Left hindlimb (tissue), 1 donor: ENCODE measurements at regions not wholly inside any gene's neighbourhood (a gene's known extent, or its start where the extent isn't known, plus 50 kb on each side); places are given as distances from the start of the nearest gene placed in this dataset.

ENCODE experiments used
- DNase-seq: peaks from one replicate; pipeline ENCODE4 v3.0.0-alpha.2; 2018

DNA sequence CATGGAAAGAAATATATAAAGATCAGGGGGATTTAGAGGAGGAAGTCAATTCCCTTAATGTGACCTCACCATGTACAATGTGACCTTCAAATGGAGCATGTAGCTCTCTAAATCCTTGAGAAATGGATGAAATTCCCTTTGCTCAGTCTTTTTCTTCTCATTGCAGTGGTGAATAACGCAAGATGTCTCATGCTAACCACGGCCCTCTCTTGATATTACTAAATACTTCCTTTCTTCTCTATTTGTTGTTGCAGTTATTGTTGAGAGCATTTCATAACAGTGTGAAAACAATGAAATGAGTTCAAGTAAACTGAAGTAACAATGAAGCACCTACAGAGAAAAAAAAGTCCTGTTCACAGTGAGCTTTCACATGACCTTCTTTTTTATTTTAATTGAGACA is 55.6 kb downstream of the ZNF281 start:
- no peak for DNase-seq

DNA sequence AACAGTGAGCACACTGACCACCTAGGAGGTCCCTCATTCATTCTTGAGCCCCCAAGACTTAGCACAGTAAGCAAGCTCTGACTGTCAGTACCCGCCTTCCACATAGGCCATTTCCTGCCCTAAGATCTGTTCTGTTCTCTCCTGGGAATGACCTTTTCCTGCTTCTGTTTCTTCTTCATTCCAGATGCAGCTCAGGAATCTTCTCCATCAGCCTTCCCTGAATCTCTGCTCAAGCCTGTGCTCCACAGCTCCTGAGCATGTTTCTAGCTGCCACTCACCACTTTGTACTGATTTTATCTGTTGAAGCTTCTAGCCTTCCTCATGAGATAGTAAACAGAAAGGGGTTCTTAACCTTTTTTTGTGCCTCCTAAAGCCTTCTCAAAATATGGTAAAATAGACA is 56.6 kb downstream of the ZNF281 start:
- no peak for DNase-seq

DNA sequence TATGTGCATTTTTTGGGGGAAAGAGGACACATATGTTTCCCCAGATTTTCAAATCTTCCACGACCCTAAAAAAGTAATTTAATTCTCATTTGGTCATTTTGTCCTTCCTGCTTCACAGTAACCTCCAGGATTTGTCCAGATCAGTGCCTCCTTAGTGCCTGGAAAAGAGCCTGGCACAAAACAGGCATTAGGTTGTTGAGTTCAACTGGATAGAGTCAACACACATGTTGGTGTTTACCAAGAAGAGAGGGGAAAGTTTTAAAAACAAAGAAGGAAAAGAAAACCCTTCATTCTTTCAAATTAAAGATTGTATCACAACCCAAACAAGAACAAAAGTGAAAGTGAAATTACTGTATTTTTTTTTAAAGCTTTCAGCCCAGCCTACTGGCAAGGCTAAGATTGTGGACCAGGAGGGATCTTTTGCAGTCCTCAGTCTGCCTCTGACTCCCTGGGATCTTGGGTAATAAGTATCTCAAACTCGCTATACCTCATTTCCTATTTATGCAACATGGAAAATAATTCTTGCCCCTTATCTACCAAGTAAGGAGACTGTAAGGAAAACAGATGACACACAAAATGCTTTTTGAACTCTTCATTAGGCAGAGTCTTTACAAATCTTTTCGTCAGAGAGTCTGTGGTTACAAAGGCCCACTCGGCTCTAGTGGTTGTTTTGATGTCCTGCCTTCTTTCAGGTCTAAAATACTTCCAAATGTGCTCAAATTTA is 57.8 kb downstream of the ZNF281 start:
- DNase-seq, result no peak

DNA sequence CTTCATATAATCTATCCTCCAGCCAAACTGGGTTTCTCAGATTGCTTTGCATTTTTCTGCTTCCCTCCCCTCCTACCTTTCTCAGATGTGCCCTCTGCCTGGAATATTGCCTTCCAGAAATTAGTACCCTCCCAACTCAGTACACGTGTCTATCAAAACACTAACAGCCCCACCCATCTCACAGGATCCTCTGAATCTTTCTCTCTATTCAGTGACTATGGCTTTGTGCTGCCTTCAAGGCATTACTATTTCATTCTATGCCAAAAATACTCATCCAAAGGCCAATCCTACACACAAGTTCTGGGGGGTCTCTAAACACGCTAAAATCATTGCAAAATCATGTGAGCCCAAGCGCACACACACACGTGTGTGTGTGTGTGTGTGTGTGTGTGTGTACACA is 58.4 kb downstream of the ZNF281 start:
- DNase-seq, result no peak

DNA sequence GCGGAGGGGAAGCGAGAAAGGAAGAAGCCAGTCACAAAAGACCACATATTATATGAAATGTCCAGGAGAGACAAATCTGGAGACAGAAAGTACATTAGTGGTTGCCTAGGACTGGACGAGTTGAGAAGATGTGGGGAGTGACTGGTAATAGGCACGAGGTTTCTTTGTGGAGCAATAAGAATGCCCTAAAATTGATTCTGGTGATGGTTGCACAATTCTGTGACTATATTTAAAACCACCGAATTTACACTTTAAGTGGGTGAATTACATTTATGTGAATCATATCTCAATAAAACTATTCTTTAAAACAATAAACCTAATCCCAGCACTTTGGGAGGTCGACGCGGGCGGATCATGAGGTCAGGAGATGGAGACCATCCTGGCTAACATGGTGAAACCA is 63.1 kb downstream of the ZNF281 start:
- DNase-seq, result no peak

DNA sequence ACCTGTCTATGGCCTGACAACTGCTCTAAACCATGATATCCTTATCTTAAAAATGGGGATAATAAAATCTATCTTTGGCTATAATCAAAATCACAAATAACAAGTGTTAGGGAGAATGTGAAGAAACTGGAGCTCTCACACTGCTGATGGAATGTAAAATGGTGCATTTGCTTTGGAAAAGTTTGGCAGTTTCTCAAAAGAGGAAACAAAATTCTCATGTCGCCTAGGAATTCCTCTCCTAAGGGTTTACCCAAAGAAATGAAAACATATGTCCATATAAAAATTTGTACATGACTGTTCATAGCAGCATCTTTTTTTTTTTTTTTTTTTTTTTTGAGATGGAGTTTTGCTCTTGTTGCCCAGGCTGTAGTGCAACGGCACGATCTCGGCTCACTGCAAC is 64.3 kb downstream of the ZNF281 start:
- no peak for DNase-seq

DNA sequence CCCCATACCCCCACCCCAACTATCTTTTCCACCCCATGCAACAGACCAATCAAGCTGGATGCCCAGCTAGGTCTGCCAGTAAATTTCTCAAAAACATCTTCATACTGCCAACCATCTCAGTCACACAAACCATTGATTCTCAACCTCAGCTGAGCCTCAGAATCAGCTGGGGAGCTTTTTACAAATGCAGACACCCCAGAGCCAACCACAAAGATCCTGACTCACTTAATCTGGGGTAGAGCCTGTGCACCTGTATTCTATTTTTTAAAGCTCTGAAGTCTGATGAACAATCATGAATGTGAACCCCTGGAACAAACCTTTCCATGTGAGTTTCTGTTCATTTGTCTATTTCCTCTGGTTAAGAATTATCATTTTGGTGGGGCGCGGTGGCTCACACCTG is 66.0 kb downstream of the ZNF281 start:
- no peak for DNase-seq

DNA sequence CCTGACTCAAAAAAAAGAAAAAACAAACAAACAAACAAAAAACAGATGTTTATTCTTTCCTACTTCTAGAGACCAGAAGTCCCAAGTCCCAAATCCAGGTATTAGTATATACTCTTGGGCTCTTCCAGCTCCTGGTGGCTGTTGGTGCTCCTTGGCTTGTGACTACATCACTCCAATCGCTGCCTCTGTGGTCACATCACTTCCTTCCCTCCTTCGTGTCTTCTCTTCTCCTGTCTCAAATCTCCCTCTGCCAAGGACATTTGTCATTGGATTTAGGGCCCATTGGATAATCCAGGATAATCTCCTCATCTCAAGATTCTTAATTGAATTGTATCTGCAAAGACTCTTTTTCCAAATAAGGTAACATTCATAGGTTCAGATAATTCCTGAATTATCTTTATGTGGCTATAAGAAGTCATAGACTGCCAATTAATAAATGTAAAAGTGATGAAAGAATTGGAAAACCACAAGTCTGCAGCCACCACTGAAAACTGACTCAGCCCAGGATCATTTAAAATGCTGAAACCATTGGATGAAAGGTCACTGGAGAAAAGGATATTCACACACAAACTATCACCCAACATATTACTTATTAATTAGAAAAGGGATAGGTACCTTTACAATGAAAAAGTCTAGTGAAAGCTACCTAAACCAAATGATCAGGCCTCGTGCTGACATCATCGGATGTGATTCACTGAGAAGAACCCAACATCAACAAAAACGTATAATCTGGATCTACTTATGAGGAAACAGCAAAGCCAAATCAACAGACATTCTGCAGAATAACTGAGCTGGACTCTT is 67.1 kb downstream of the ZNF281 start:
- DNase-seq, result no peak

DNA sequence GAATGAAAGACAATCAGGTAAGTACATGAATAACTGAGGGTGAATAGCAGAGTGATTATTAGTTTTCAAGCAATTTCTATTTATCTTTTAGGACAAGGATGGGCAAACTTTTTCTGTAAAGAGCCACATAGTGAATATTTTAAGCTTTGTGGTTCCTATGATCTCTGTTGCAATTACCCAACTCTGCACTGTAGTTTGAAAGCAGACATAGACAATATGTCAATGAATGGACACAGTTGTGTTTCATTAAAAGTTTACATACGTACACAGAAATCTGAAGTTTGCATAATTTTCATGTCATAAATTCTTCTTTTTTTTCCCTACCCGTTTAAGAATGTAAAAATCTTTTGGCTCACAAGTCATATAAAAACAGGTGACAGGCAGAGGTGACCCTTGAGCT is 71.4 kb downstream of the ZNF281 start:
- no peak for DNase-seq

DNA sequence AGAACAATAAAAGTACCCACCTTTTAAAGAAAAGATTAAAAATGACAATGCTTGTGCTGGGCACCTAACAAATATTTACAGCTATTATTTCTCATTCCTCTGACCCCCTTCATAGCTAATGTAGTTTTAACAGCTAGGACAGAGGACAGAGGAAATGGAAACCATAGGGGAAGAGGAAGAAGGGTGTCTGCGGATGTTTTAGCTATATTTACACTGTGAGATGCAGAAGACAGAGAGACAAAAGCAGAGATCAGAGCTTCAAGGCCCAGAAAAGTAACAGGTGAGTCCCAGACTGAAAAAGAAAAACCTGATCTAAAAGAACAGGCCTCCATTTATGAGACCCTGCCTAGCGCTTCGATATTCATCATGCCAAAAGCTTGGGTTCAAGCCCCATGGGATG is 72.0 kb downstream of the ZNF281 start:
- DNase-seq, result no peak

DNA sequence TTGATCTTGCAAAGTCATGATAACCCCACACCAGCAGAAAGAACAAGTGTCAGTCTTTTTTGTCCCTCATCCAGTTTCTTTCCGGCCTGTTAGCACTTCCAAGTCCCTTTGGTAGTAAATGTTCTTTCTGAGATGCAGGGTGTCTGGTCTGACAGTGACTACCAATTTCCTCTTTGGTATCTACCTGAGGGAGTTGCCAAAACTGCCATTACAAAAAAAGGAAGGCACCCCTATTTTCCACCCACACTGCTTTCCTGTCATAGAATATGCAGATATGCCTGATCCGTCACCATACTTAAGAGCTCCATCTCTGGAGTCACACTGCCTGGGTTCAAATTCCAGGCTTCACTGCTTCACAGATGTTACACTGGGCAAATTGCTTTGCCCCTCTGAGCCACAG is 72.4 kb downstream of the ZNF281 start:
- DNase-seq, result no peak

DNA sequence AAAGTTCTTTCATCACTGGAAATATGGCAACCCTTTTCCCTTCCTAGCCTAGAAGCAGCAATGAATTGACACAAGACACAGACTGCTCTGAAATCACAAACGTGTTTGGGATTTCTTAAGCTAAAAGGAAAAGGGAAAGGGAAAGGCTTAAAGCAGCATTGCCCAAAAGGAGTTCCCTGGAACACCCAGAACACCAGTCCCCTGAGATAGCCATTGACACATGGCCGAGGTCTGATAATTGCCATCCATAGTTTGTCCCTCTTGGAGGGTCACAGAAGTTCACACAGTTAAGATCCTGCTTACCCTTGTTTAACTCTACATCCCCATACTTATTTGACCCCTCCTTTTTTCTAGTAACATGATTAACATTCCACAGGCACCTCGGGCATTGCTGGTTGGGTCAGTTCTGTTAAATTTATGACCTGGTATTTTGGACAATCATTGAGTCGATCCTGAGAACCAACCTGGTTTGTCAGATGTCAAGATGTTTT is 72.9 kb downstream of the ZNF281 start:
- DNase-seq, result no peak

DNA sequence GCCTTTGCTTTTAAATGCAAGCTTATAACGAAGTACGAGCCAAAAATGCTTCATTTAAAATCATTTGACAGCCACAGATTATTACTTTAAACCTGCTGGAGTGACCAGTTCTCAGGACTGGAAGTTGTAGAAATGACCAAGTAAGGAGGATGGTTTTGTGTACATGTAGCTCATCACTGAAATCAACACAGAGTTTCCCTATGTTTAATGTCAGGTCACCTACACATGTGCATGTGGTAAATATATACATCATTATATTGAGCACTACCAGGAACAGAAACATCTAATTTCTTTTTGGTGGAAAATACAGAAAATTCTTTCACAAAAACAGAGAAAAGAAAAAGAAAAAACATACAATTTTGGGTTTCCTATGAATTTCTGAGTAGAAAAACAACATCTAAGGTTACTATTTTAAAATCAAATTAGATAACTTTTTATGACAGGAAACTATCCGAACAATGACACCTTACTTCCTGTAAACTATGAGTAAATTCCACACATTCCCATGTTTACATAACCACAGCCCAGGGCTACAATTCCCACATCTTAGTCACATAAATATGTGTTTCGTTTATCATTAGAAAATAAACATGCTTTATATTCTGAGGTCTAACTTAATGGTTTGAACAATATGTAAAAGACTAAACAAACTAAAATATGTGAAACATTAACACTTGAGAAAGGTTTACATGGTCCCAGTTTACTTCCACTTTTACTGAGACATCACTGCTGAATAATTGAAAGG is 73.6 kb downstream of the ZNF281 start:
- DNase-seq, result no peak

DNA sequence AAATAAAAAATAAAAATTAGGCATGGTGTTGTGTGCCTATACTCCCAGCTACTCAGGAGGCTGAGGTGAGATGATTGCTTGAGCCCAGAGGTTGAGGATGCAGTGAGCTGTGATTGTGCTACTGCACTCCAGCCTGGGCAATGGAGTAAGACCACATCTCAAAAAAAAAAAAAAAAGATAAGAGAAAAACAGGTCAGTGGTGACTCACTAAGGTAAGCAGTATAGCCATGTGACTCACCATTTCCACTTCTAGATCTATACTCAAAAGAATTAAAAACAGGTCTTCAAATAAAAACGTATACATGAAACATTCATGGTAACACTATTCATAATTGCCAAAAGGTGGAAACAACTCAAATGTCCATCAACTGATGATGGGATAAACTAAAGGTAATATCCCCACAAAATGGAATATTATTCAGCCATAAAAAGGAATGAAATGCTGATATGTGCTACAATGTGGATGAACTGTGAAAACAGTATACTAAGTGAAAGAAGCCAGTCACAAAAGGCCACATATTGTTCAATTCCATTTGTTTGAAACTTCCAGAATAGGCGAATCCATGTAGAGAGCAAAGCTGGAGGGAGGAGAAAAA is 75.1 kb downstream of the ZNF281 start:
- DNase-seq, result no peak

DNA sequence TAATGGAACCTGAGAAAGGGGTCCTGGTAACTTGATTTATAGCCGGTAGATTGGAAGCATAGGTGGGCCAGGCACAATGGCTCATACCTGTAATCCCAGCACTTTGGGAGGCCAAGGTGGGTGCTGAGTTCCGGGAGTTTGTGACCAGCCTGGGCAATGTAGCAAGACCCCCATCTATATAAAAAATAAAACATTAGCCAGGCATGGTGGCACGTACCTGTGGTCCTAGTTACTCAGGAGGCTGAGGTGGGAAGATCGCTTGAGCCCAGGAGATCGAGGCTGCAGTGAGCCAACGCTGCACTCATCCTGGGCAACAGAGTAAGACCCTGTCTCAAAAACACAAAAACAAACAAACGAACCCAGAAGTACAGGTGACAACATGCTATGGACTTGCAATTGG is 76.5 kb downstream of the ZNF281 start:
- DNase-seq, result no peak

DNA sequence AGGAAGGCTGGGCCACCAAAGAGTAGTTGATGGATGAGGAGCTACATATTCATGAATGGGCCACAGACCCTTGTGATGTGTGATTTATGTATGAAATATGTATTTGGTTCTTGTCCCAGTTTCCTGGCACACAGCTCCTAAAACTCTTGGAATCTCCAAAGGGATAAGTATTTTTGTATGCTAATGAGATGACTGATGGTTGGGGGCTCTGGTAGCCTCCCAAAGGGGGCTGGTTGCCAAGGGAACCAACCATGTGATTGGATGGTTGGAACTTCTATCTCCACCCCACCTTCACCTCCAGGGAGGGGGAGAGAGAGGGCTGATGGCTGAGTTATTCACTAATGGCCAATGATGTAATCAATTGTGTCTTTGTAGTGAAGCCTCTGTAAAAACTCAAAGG is 77.1 kb downstream of the ZNF281 start:
- DNase-seq, result no peak

DNA sequence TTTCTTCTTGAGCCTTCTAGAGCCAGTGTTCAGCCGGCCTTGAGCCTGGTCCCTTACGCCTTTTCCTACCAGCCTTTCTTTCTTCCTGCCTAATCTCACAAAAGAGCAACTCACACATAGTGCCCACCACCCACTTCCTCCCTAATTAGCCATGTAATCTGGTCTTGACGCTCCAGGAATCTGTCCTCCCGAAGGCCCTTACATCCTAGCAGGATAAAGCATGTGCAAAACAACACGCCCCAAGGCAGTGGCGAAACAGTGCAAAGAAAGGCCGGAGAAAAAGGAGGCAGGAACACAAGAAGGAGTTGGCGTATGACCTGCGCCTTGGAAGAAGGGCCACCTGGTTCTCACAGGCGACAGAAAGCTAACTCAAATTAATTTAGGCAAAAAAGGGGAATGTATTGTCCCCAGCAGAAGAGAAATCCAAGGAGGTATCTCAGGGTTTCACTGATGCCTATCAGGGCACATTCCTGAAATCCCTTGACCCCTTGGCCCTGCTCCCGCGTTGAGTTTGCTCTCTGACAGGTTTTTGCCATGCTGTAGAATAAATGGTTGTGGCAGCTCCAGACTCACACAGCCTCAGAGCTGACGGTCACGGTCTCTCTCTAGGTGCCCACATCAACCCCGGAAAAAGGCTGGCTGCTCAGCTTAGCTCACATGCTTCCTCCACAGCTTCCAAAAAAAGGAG is 79.0 kb downstream of the ZNF281 start:
- DNase-seq, result no peak

DNA sequence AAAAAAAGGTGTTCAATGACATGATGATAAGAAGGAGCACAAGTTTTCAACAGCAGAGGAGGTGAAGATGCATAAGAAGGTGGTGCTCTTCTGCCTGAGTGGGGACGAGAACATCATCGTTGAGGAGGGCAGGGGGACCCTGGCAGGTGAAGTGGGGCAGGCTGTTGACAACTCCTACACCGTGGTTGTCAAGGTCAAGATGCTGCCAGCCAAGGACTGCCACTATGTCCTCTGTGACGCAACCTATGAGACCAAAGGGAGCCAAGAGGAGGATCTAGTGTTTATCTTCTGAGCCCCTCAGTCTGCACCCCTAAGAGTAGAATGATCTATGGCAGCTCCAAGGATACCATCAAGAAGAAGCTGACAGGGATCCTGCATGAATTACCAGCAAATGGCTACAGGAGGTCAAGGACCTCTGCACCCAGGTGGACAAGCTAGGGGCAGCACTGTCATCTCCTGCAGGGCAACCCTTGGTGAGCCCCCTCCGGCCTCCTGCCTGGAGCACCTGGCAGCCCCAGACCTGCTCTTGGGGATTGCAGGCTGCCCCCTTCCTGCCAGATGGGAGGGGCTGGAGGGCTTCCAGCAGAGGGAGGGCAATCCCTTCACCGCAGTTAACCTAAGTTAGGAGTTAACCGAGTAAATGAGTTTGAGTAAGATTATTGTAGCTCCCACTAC is 80.5 kb downstream of the ZNF281 start:
- no peak for DNase-seq

DNA sequence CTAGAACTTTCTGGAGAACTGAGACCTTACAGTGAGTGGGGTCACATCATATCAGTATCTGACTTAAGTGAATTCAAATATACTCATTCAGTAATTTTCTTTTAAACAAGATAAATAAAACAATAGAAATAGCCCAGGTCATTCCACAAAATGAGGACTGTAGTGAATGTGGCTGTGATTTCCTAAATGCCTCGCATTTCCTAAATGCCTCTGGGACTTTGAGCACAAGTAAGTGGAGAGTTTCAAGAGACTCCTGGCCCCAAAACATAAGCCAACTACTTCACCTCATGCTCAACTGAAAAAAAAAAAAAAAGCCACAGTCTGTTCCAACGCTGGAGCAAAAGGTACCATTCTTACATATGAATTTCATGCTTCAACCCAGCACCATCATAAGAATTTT is 81.5 kb downstream of the ZNF281 start:
- no peak for DNase-seq

DNA sequence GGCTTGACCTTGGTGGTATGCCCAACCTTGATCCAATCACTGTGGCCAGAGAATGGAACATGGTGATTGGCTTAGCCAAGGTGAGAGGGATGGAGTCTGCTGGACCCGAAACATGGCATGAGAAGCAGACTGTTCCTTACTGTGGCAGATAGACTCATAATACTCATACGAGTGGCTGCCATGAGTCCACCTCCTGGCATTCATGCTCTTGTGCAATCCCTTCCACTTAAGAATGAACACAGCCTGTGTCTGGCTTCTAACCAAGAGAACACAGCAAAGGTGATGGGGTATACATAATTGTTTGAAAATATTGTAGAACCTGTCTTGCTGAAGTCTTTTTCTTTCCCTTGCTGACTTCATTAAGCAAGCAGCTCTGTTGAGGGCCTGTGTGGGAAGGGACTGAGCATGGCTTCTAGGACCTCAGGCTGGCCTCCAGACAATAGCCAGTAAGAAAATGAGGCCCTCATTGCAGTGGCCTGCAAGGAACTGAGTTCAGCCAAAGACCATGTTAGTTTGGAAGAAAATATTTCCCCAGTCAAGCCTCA is 85.9 kb downstream of the ZNF281 start:
- DNase-seq, result no peak

DNA sequence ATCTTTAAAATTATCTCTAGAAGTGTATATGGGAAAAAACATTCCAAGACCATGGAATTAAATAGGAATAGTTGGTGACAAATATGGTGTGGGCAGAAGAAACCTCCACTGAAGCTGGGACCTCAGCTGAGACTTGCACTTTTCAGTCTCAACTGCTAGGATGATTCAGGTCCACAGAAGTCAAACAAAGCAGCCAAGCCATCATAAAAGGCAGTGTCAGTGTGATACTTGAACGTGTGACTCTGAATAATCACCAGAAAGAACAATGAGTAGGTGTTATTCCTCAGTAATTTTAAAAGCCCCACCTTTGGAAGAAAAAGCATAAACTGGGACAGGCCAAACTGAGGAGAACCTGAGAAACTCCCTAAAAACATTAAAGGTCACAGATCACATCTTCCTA is 90.7 kb downstream of the ZNF281 start:
- no peak for DNase-seq

DNA sequence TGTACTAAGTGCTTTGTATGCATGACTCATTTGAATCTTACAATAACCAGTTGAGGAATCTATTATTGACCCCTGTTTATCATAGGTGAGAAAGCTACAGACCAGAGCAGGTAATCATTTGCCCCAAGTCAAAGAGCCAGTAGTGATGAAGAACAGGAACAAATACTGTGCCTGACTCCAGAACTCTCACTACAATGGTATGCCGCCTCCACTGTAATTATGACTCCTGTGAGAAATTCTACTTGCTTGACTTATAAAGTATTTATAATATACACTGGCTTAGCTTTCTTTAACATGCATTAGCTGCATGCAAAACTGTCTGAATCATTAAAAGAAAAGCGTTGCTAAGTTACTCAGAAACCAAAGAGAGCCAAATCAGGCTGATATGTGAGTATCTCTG is 92.6 kb downstream of the ZNF281 start:
- no peak for DNase-seq
